ENCODE measurements at regions not wholly inside any gene's neighbourhood (a gene's known extent, or its start where the extent isn't known, plus 50 kb on each side); places are given as distances from the start of the nearest gene placed in this dataset.
A peak's percentile ranks its signal among the peaks of the same experiment; 100 is the strongest.
"Not testable (repeated sequence)": the region's sequence is repeated elsewhere in the genome, so short reads cannot be mapped to it uniquely, and the experiment has no call there.

GRCh38 chr4:69032847-69033638, 63.2 kb upstream of the UGT2B7 start:
- H3K4me3 ChIP-seq (replicated peaks; ENCODE audit: low read depth, low read length) = no peak overlapping the region
- TF ChIP-seq CTCF (IDR thresholded peaks at IDR 0.05; ENCODE audit: low read length, missing control alignments) = no peak
- DNase-seq (ENCODE audit: low read depth) = peak; percentile 24

GRCh38 chr4:69034315-69034740, 61.9 kb upstream of the UGT2B7 start:
- not testable (repeated sequence) for DNase-seq (ENCODE audit: low read depth); H3K4me3 ChIP-seq (replicated peaks; ENCODE audit: low read depth, low read length)

GRCh38 chr4:69038582-69038981, 57.7 kb upstream of the UGT2B7 start:
- H3K4me3 ChIP-seq (replicated peaks; ENCODE audit: low read depth, low read length) = no peak overlapping the region
- no peak for TF ChIP-seq CTCF (IDR thresholded peaks at IDR 0.05; ENCODE audit: low read length, missing control alignments)
- DNase-seq (ENCODE audit: low read depth) = peak; percentile 39

GRCh38 chr4:69039071-69039470, 57.2 kb upstream of the UGT2B7 start:
- TF ChIP-seq CTCF (IDR thresholded peaks at IDR 0.05; ENCODE audit: low read length, missing control alignments) = no peak
- peak; percentile 18 for DNase-seq (ENCODE audit: low read depth)
- no peak overlapping the region for H3K4me3 ChIP-seq (replicated peaks; ENCODE audit: low read depth, low read length)

GRCh38 chr4:69044247-69044646, 52.0 kb upstream of the UGT2B7 start:
- TF ChIP-seq CTCF (IDR thresholded peaks at IDR 0.05; ENCODE audit: low read length, missing control alignments) = no peak
- DNase-seq (ENCODE audit: low read depth) = peak; percentile 13
- H3K4me3 ChIP-seq (replicated peaks; ENCODE audit: low read depth, low read length) = no peak overlapping the region
